H1 (cell line): ENCODE measurements at regions not wholly inside any gene's neighbourhood (a gene's known extent, or its start where the extent isn't known, plus 50 kb on each side); places are given as distances from the start of the nearest gene placed in this dataset.

ENCODE experiments used
- CTCF ChIA-PET: fragments of 300-600 bp; sonication (Branson Sonifier 250); formaldehyde crosslinking; loops from one replicate; lab custom pipeline; 2021; ENCODE audit not compliant: partially characterized antibody; lab: Charles Lee
- POLR2A ChIA-PET: fragments of 300-600 bp; sonication (Branson Sonifier 250); formaldehyde crosslinking; loops from one replicate; lab custom pipeline; 2021; ENCODE audit warnings: inconsistent platforms; ENCODE audit not compliant: partially characterized antibody; lab: Charles Lee
- DNase-seq, 2 experiments: peaks; one replicate each; pipeline versions ENCODE4 v3.0.0 to v3.0.0-alpha.2; 2010 to 2022; ENCODE audit warnings: low spot score in 2 of 2, low read depth in 1 of 2, mixed read lengths in 1 of 2
- FAIRE-seq: peaks from 2 replicates; lab custom pipeline; 2011; peaks lifted over from hg19 to GRCh38; lab: Jason Lieb, UNC
- H2AFZ ChIP-seq: 2 replicates; pipeline ENCODE4 v1.8.1; 2012; ENCODE audit warnings: low read length, inconsistent platforms
- H2AK5ac ChIP-seq: 2 replicates; pipeline ENCODE4 v1.6.1; 2013; ENCODE audit warnings: low read depth, low read length
- H2BK120ac ChIP-seq: replicated peaks from 2 replicates; pipeline ENCODE3; 2013; ENCODE audit warnings: low read depth, low read length, inconsistent platforms
- H2BK12ac ChIP-seq: 2 replicates; pipeline ENCODE4 v1.6.1; 2013; ENCODE audit warnings: low read depth, low read length
- H2BK15ac ChIP-seq: 2 replicates; pipeline ENCODE4 v1.6.1; 2013; ENCODE audit warnings: low read length
- H2BK20ac ChIP-seq: 2 replicates; pipeline ENCODE4 v1.6.1; 2013; ENCODE audit warnings: low read length
- H2BK5ac ChIP-seq: 2 replicates; pipeline ENCODE4 v1.6.1; 2013; ENCODE audit warnings: low read depth, low read length
- H3K14ac ChIP-seq: 2 replicates; pipeline ENCODE4 v1.6.1; 2013; ENCODE audit warnings: inconsistent platforms; ENCODE audit not compliant: insufficient read length
- H3K18ac ChIP-seq: 2 replicates; pipeline ENCODE4 v1.6.1; 2013; ENCODE audit warnings: low read length; ENCODE audit errors: extremely low read depth
- H3K23ac ChIP-seq: 2 replicates; pipeline ENCODE4 v1.6.1; 2013; ENCODE audit warnings: inconsistent platforms; ENCODE audit not compliant: insufficient read length
- H3K23me2 ChIP-seq: 2 replicates; pipeline ENCODE4 v1.6.1; 2013; ENCODE audit warnings: low read depth, low read length
- H3K27ac ChIP-seq: 2 replicates; pipeline ENCODE4 v1.6.1; 2011; ENCODE audit warnings: low read depth, low read length, inconsistent platforms
- H3K27me3 ChIP-seq, 4 experiments: replicated peaks in 1 of 4; 1 replicate in 1 of 4; 2 replicates in 3 of 4; pipeline versions ENCODE4 v1.6.1 to v1.8.1; 2011 to 2013; ENCODE audit warnings: low read length in 3 of 4, mild to moderate bottlenecking in 3 of 4, inconsistent platforms in 2 of 4, mixed read lengths in 2 of 4, moderate library complexity in 1 of 4; ENCODE audit not compliant: control insufficient read depth in 3 of 4, insufficient read depth in 3 of 4; ENCODE audit errors: extremely low read depth in 1 of 4
- H3K36me3 ChIP-seq, 4 experiments: 2 replicates each; pipeline versions ENCODE4 v1.6.1 to v1.8.1; 2011 to 2013; ENCODE audit warnings: mild to moderate bottlenecking in 4 of 4, low read length in 3 of 4, moderate library complexity in 2 of 4, control low read depth in 1 of 4, inconsistent platforms in 1 of 4; ENCODE audit not compliant: insufficient read depth in 4 of 4, control insufficient read depth in 2 of 4
- H3K4ac ChIP-seq: replicated peaks from 2 replicates; pipeline ENCODE3; 2013; ENCODE audit warnings: low read length, low read depth, mixed read lengths, inconsistent platforms; ENCODE audit not compliant: insufficient read length
- H3K4me1 ChIP-seq, 4 experiments: replicated peaks in 1 of 4; 1 replicate in 1 of 4; 2 replicates in 3 of 4; pipeline versions ENCODE4 v1.6.1 to v1.8.1; 2011 to 2013; ENCODE audit warnings: low read length in 3 of 4, inconsistent platforms in 2 of 4, mixed read lengths in 1 of 4; ENCODE audit not compliant: insufficient read depth in 4 of 4, control insufficient read depth in 3 of 4
- H3K4me2 ChIP-seq, 2 experiments: 2 replicates each; pipeline versions ENCODE4 v1.6.1 to v1.8.1; 2011 to 2013; ENCODE audit warnings: low read depth in 2 of 2, low read length in 2 of 2, control low read depth in 1 of 2, inconsistent platforms in 1 of 2, mild to moderate bottlenecking in 1 of 2; ENCODE audit not compliant: insufficient read depth in 1 of 2
- H3K4me3 ChIP-seq, 4 experiments: fragments of 200-600, 300-600 bp in 1 of 4; sonication (generic), shearing (Covaris generic), sonication (Bioruptor Twin) in 1 of 4; 2 replicates each; pipeline versions ENCODE4 v1.5.1 to v1.8.1; 2011 to 2016; ENCODE audit warnings: low read length in 4 of 4, low read depth in 3 of 4, control low read depth in 2 of 4, inconsistent platforms in 2 of 4, mild to moderate bottlenecking in 2 of 4, mixed read lengths in 1 of 4, moderate library complexity in 1 of 4; ENCODE audit not compliant: insufficient read depth in 2 of 4; ENCODE audit errors: extremely low read depth in 1 of 4
- H3K56ac ChIP-seq: replicated peaks from 2 replicates; pipeline ENCODE3; 2013; ENCODE audit warnings: low read depth, mild to moderate bottlenecking, mixed read lengths, low read length, inconsistent platforms; ENCODE audit not compliant: insufficient read length
- H3K79me1 ChIP-seq: 2 replicates; pipeline ENCODE4 v1.6.1; 2013; ENCODE audit warnings: low read depth, low read length, control low read depth
- H3K79me2 ChIP-seq, 2 experiments: 2 replicates each; pipeline versions ENCODE4 v1.6.1 to v1.8.1; 2012 to 2013; ENCODE audit warnings: low read length in 2 of 2, mild to moderate bottlenecking in 2 of 2, inconsistent platforms in 1 of 2; ENCODE audit not compliant: insufficient read depth in 2 of 2, control insufficient read depth in 1 of 2
- H3K9ac ChIP-seq, 4 experiments: replicated peaks in 1 of 4; 1 replicate in 1 of 4; 2 replicates in 3 of 4; pipeline versions ENCODE4 v1.6.1 to v1.8.1; 2011 to 2013; ENCODE audit warnings: low read depth in 3 of 4, low read length in 3 of 4, control low read depth in 2 of 4, mild to moderate bottlenecking in 2 of 4, moderate library complexity in 2 of 4, inconsistent platforms in 1 of 4; ENCODE audit errors: extremely low read depth in 1 of 4
- H3K9me3 ChIP-seq, 2 experiments: 2 replicates each; pipeline versions ENCODE4 v1.6.1 to v1.8.1; 2012 to 2013; ENCODE audit warnings: mild to moderate bottlenecking in 2 of 2, moderate library complexity in 2 of 2, control low read depth in 1 of 2, inconsistent platforms in 1 of 2, low read depth in 1 of 2, low read length in 1 of 2, mixed read lengths in 1 of 2; ENCODE audit not compliant: insufficient read depth in 2 of 2
- H4K20me1 ChIP-seq, 2 experiments: replicated peaks in 1 of 2; 2 replicates each; pipeline versions ENCODE3 to v1.8.1; 2011 to 2013; ENCODE audit warnings: inconsistent platforms in 2 of 2, low read length in 2 of 2, mild to moderate bottlenecking in 1 of 2; ENCODE audit not compliant: insufficient read depth in 2 of 2, control insufficient read depth in 1 of 2
- H4K5ac ChIP-seq: 2 replicates; pipeline ENCODE4 v1.6.1; 2013; ENCODE audit warnings: low read length, low read depth, mixed read lengths, inconsistent platforms; ENCODE audit not compliant: insufficient read length
- H4K8ac ChIP-seq: 2 replicates; pipeline ENCODE4 v1.8.0; 2013; ENCODE audit warnings: mild to moderate bottlenecking, moderate library complexity, low read length, inconsistent platforms; ENCODE audit not compliant: insufficient read depth; ENCODE audit errors: extremely low read depth
- H4K91ac ChIP-seq: replicated peaks from 2 replicates; pipeline ENCODE3; 2013; ENCODE audit warnings: low read length, mixed read lengths, inconsistent platforms; ENCODE audit not compliant: insufficient read length
- BACH1 ChIP-seq: IDR thresholded peaks from 2 replicates; pipeline ENCODE4 v1.6.1; 2012; ENCODE audit warnings: low read length, improper control_type of control experiment
- CHD1 ChIP-seq: IDR thresholded peaks from 2 replicates; pipeline ENCODE4 v1.6.1; 2012; ENCODE audit warnings: low read depth, low read length, improper control_type of control experiment
- EP300 ChIP-seq, 2 experiments: IDR thresholded peaks; 1 replicate in 1 of 2; 2 replicates in 1 of 2; pipeline ENCODE4 v1.6.1; 2011 to 2012; ENCODE audit warnings: low read depth in 2 of 2, low read length in 2 of 2, mild to moderate bottlenecking in 2 of 2, borderline replicate concordance in 1 of 2, inconsistent platforms in 1 of 2, moderate library complexity in 1 of 2
- JUND ChIP-seq: IDR thresholded peaks from 2 replicates; pipeline ENCODE4 v1.6.1; 2011; ENCODE audit warnings: mild to moderate bottlenecking, improper control_type of control experiment, low read length
- KDM4A ChIP-seq: IDR thresholded peaks from one replicate; pipeline ENCODE4 v1.7.1; 2012; ENCODE audit warnings: low read depth, mild to moderate bottlenecking, moderate library complexity, low read length, inconsistent platforms; ENCODE audit not compliant: severe bottlenecking
- NRF1 ChIP-seq: IDR thresholded peaks from 2 replicates; pipeline ENCODE4 v1.6.1; 2011; ENCODE audit warnings: mild to moderate bottlenecking, low read depth, low read length, improper control_type of control experiment
- POU5F1 ChIP-seq: IDR thresholded peaks from 2 replicates; pipeline ENCODE4 v1.6.1; 2011; ENCODE audit warnings: low read depth, mild to moderate bottlenecking, low read length, moderate library complexity
- TEAD4 ChIP-seq: IDR thresholded peaks from 2 replicates; pipeline ENCODE4 v1.6.1; 2012; ENCODE audit warnings: low read depth, low read length, inconsistent platforms, mixed read lengths
- ZNF274 ChIP-seq: IDR thresholded peaks from 2 replicates; pipeline ENCODE4 v1.7.0; 2012; ENCODE audit warnings: low read length, borderline replicate concordance; ENCODE audit errors: extremely low read depth
- WGBS, 2 experiments: shearing (Covaris generic) in 1 of 2; methylation state at CpG; one replicate each; pipeline versions ENCODE4 v1.1.6 to v1.1.7; 2013 to 2015; ENCODE audit warnings: low lambda C conversion rate in 2 of 2, mixed read lengths in 2 of 2, inconsistent platforms in 1 of 2, low coverage in 1 of 2, missing lambda C conversion rate in 1 of 2; ENCODE audit not compliant: insufficient replicate concordance in 2 of 2, insufficient coverage in 1 of 2, insufficient read length in 1 of 2; ENCODE audit errors: extremely low coverage in 1 of 2, missing lambda C conversion rate in 1 of 2; 5-methylcytosine and 5-hydroxymethylcytosine counted together
- TF ChIP-seq, protein P1 (sequence below), 3 experiments: IDR thresholded peaks; 1 replicate in 2 of 3; 2 replicates in 1 of 3; pipeline versions ENCODE4 v1.5.1 to v1.6.1; 2011; ENCODE audit warnings: low read length in 3 of 3, mild to moderate bottlenecking in 3 of 3, inconsistent platforms in 2 of 3, low read depth in 1 of 3, moderate library complexity in 1 of 3; ENCODE audit not compliant: insufficient read depth in 1 of 3; ENCODE audit errors: control extremely low read depth in 1 of 3
- TF ChIP-seq, protein P2 (sequence below): IDR thresholded peaks from 2 replicates; pipeline ENCODE4 v1.6.1; 2012; ENCODE audit warnings: inconsistent platforms

- Histone ChIP-seq H3K18ac (no peak overlapping the region), H3K23ac (no peak overlapping the region), H4K91ac (no peak overlapping the region), H3K27me3 (peaks cover 0 to 2% (median 0%) of the 10 kb centered on the region in 4 experiments; a peak in 2 of 7 replicates), H3K79me1 (no peaks in the 10 kb centered on the region), H2BK12ac (no peak overlapping the region), H3K36me3 (no peaks in the 10 kb centered on the region), H3K56ac (no peak overlapping the region), H2BK5ac (no peak overlapping the region), H3K4me3 (no peak overlapping the region), H3K4ac (no peak overlapping the region), H4K20me1 (no peaks in the 10 kb centered on the region), H4K5ac (no peak overlapping the region), H3K14ac (no peak overlapping the region), H3K27ac (no peak overlapping the region), H3K9ac (no peak overlapping the region), H2BK15ac (no peak overlapping the region), H2AFZ (no peak overlapping the region), H3K79me2 (no peaks in the 10 kb centered on the region), H3K4me2 (no peak overlapping the region), H3K9me3 (no peaks in the 10 kb centered on the region), H4K8ac (no peak overlapping the region), H2AK5ac (no peak overlapping the region), H3K23me2 (no peaks in the 10 kb centered on the region), H2BK20ac (no peak overlapping the region), H3K4me1 (peaks cover 0 to 4% (median 0%) of the 10 kb centered on the region in 4 experiments; a peak in 3 of 7 replicates), H2BK120ac (no peak overlapping the region)
- FAIRE-seq (no peak), DNase-seq (no peak)
- CTCF ChIA-PET: interaction anchor here (0.7 to 14.4 kb wide), 12 partner anchors 13 to 304 kb away, joined by 3 to 193 read pairs (median 9); no protein-coding TSS in a partner anchor
- 91% methylated on average over 2 of the region's 2 CpGs; no CpG with 5 or more reads in 1 of the 2 experiments for WGBS, 2 experiments
- POLR2A ChIA-PET: no interaction called here
- TF ChIP-seq, protein P1, sequence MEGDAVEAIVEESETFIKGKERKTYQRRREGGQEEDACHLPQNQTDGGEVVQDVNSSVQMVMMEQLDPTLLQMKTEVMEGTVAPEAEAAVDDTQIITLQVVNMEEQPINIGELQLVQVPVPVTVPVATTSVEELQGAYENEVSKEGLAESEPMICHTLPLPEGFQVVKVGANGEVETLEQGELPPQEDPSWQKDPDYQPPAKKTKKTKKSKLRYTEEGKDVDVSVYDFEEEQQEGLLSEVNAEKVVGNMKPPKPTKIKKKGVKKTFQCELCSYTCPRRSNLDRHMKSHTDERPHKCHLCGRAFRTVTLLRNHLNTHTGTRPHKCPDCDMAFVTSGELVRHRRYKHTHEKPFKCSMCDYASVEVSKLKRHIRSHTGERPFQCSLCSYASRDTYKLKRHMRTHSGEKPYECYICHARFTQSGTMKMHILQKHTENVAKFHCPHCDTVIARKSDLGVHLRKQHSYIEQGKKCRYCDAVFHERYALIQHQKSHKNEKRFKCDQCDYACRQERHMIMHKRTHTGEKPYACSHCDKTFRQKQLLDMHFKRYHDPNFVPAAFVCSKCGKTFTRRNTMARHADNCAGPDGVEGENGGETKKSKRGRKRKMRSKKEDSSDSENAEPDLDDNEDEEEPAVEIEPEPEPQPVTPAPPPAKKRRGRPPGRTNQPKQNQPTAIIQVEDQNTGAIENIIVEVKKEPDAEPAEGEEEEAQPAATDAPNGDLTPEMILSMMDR (IDR thresholded peaks at IDR 0.05; ENCODE audit: control extremely low read depth in 1 of 3, insufficient read depth in 1 of 3, low read depth in 1 of 3, low read length in 3 of 3): no peak
- TF ChIP-seq POU5F1 (no peak), BACH1 (no peak), JUND (no peak), ZNF274 (no peak), EP300 (IDR thresholded peaks at IDR 0.05; ENCODE audit: borderline replicate concordance in 1 of 2, low read depth in 2 of 2, low read length in 2 of 2) (no peak), TEAD4 (no peak), CHD1 (no peak), KDM4A (no peak), NRF1 (no peak)
- TF ChIP-seq, protein P2, sequence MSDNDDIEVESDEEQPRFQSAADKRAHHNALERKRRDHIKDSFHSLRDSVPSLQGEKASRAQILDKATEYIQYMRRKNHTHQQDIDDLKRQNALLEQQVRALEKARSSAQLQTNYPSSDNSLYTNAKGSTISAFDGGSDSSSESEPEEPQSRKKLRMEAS: no peak
These were observed 59.5 kb upstream of the SLC6A11 start for GRCh38 chr3:10756546-10756945.
